ENCODE measurements at regions not wholly inside any gene's neighbourhood (a gene's known extent, or its start where the extent isn't known, plus 50 kb on each side); places are given as distances from the start of the nearest gene placed in this dataset.

- H3K27me3 ChIP-seq (ENCODE audit: insufficient read depth, low read length): no peaks in the 10 kb centered on the region
- no peak overlapping the region for H3K9ac ChIP-seq (ENCODE audit: low read length)
- H3F3A ChIP-seq (ENCODE audit: insufficient read depth, low read length): no peaks in the 10 kb centered on the region
- no peaks in the 10 kb centered on the region for H3K9me3 ChIP-seq (ENCODE audit: low read length)
- H2AFZ ChIP-seq (ENCODE audit: low read length): no peak overlapping the region
- H4K20me1 ChIP-seq (ENCODE audit: insufficient read depth, low read length): no peaks in the 10 kb centered on the region
- H3K4me1 ChIP-seq (ENCODE audit: insufficient read depth, low read length, severe bottlenecking): no peaks in the 10 kb centered on the region
- no peaks in the 10 kb centered on the region for H3K79me2 ChIP-seq (ENCODE audit: insufficient read depth, low read length)
- no peak overlapping the region for H3K27ac ChIP-seq (ENCODE audit: low read depth, low read length, poor library complexity, severe bottlenecking)
- no peak overlapping the region for H3K4me2 ChIP-seq (ENCODE audit: low read length)
- no peaks in the 10 kb centered on the region for H3K9me2 ChIP-seq (ENCODE audit: low read depth, low read length)
- no peak overlapping the region for H3K4me3 ChIP-seq (ENCODE audit: low read depth, low read length, poor library complexity, severe bottlenecking)
- TF ChIP-seq CTCF (IDR thresholded peaks at IDR 0.05; ENCODE audit: low read length): no peak
- no peak for TF ChIP-seq EZH2 (IDR thresholded peaks at IDR 0.05; ENCODE audit: borderline replicate concordance, low read length)
- H3K36me3 ChIP-seq (ENCODE audit: insufficient read depth, low read length): no peaks in the 10 kb centered on the region
These were observed 220.9 kb upstream of the CSNK1A1L start for GRCh38 chr13:37326334-37326733.

- TF ChIP-seq EZH2 (IDR thresholded peaks at IDR 0.05; ENCODE audit: borderline replicate concordance, low read length) (no peak), CTCF (IDR thresholded peaks at IDR 0.05; ENCODE audit: low read length) (no peak)
- Histone ChIP-seq H3K4me1 (ENCODE audit: insufficient read depth, low read length, severe bottlenecking) (no peaks in the 10 kb centered on the region), H3K36me3 (ENCODE audit: insufficient read depth, low read length) (no peaks in the 10 kb centered on the region), H4K20me1 (ENCODE audit: insufficient read depth, low read length) (no peaks in the 10 kb centered on the region), H3K27me3 (ENCODE audit: insufficient read depth, low read length) (no peaks in the 10 kb centered on the region), H2AFZ (ENCODE audit: low read length) (no peak overlapping the region), H3K79me2 (ENCODE audit: insufficient read depth, low read length) (no peaks in the 10 kb centered on the region), H3K4me2 (ENCODE audit: low read length) (no peak overlapping the region), H3K9ac (ENCODE audit: low read length) (no peak overlapping the region), H3K27ac (ENCODE audit: low read depth, low read length, poor library complexity, severe bottlenecking) (no peak overlapping the region), H3K9me2 (ENCODE audit: low read depth, low read length) (no peaks in the 10 kb centered on the region), H3F3A (ENCODE audit: insufficient read depth, low read length) (no peaks in the 10 kb centered on the region), H3K9me3 (ENCODE audit: low read length) (no peaks in the 10 kb centered on the region), H3K4me3 (ENCODE audit: low read depth, low read length, poor library complexity, severe bottlenecking) (no peak overlapping the region)
These were observed 213.6 kb upstream of the CSNK1A1L start for GRCh38 chr13:37319031-37319443.

- no peaks in the 10 kb centered on the region for H3K27me3 ChIP-seq (ENCODE audit: insufficient read depth, low read length)
- no peaks in the 10 kb centered on the region for H3K9me2 ChIP-seq (ENCODE audit: low read depth, low read length)
- H3K4me1 ChIP-seq (ENCODE audit: insufficient read depth, low read length, severe bottlenecking): no peaks in the 10 kb centered on the region
- no peaks in the 10 kb centered on the region for H3K36me3 ChIP-seq (ENCODE audit: insufficient read depth, low read length)
- H3K79me2 ChIP-seq (ENCODE audit: insufficient read depth, low read length): no peaks in the 10 kb centered on the region
- TF ChIP-seq EZH2 (IDR thresholded peaks at IDR 0.05; ENCODE audit: borderline replicate concordance, low read length) (no peak), CTCF (IDR thresholded peaks at IDR 0.05; ENCODE audit: low read length) (no peak)
- H3K4me3 ChIP-seq (ENCODE audit: low read depth, low read length, poor library complexity, severe bottlenecking): no peak overlapping the region
- H3K9me3 ChIP-seq (ENCODE audit: low read length): no peaks in the 10 kb centered on the region
- no peak overlapping the region for H3K9ac ChIP-seq (ENCODE audit: low read length)
- H4K20me1 ChIP-seq (ENCODE audit: insufficient read depth, low read length): no peaks in the 10 kb centered on the region
- no peak overlapping the region for H3K27ac ChIP-seq (ENCODE audit: low read depth, low read length, poor library complexity, severe bottlenecking)
- H3K4me2 ChIP-seq (ENCODE audit: low read length): no peak overlapping the region
- no peaks in the 10 kb centered on the region for H3F3A ChIP-seq (ENCODE audit: insufficient read depth, low read length)
- no peak overlapping the region for H2AFZ ChIP-seq (ENCODE audit: low read length)
These were observed 211.5 kb upstream of the CSNK1A1L start for GRCh38 chr13:37316935-37317334.
